Mesodermal cell (in vitro differentiated cells): ENCODE measurements at regions not wholly inside any gene's neighbourhood (a gene's known extent, or its start where the extent isn't known, plus 50 kb on each side); places are given as distances from the start of the nearest gene placed in this dataset.

ENCODE experiments used
- H3K27ac ChIP-seq: 2 replicates; pipeline ENCODE4 v1.7.0; 2013; ENCODE audit warnings: mild to moderate bottlenecking, low read depth, low read length, moderate library complexity; ENCODE audit not compliant: severe bottlenecking
- H3K36me3 ChIP-seq: 2 replicates; pipeline ENCODE4 v1.7.1; 2013; ENCODE audit warnings: mild to moderate bottlenecking, low read length, moderate library complexity; ENCODE audit not compliant: control insufficient read depth, insufficient read depth
- H3K4me1 ChIP-seq: one replicate; pipeline ENCODE4 v1.7.1; 2013; ENCODE audit warnings: mild to moderate bottlenecking, low read length; ENCODE audit not compliant: insufficient read depth, control insufficient read depth, poor library complexity, severe bottlenecking
- H3K4me3 ChIP-seq: 2 replicates; pipeline ENCODE4 v1.7.0; 2013; ENCODE audit warnings: low read length, control low read depth, mild to moderate bottlenecking; ENCODE audit not compliant: insufficient read depth, poor library complexity, severe bottlenecking; ENCODE audit errors: extremely low read depth
- H3K9me3 ChIP-seq: 2 replicates; pipeline ENCODE4 v1.7.1; 2013; ENCODE audit warnings: mild to moderate bottlenecking, low read length, moderate library complexity; ENCODE audit not compliant: control insufficient read depth
- WGBS, 2 experiments: methylation state at CpG; one replicate each; pipeline ENCODE4 v1.1.5; 2013; ENCODE audit warnings: missing lambda C conversion rate in 2 of 2; ENCODE audit not compliant: insufficient coverage in 2 of 2; 5-methylcytosine and 5-hydroxymethylcytosine counted together

GRCh38 chr12:126349383-126349782 lies 1284.1 kb downstream of the AACS start:
- no peak overlapping the region for H3K4me3 ChIP-seq
- H3K4me1 ChIP-seq = no peaks in the 10 kb centered on the region
- H3K36me3 ChIP-seq = no peaks in the 10 kb centered on the region
- H3K27ac ChIP-seq = no peak overlapping the region
- no peaks in the 10 kb centered on the region for H3K9me3 ChIP-seq
- 92 to 94% methylated on average over 2 to 4 of the region's 5 CpGs for WGBS, 2 experiments

- H3K36me3 ChIP-seq = no peaks in the 10 kb centered on the region
- H3K27ac ChIP-seq = no peak overlapping the region
- WGBS, 2 experiments = 40 to 83% methylated on average over 1 of the region's 1 CpG
- H3K4me1 ChIP-seq = no peaks in the 10 kb centered on the region
- no peaks in the 10 kb centered on the region for H3K9me3 ChIP-seq
- H3K4me3 ChIP-seq = no peak overlapping the region
Observed at GRCh38 chr12:126353604-126354003, 1288.4 kb downstream of the AACS start.

GRCh38 chr12:126354633-126355032 lies 1289.4 kb downstream of the AACS start:
- WGBS, 2 experiments = 80% methylated on average over 1 of the region's 4 CpGs; no CpG with 5 or more reads in 1 of the 2 experiments
- no peaks in the 10 kb centered on the region for H3K9me3 ChIP-seq
- no peak overlapping the region for H3K4me3 ChIP-seq
- no peaks in the 10 kb centered on the region for H3K4me1 ChIP-seq
- H3K27ac ChIP-seq = no peak overlapping the region
- no peaks in the 10 kb centered on the region for H3K36me3 ChIP-seq

- H3K4me3 ChIP-seq = no peak overlapping the region
- no peaks in the 10 kb centered on the region for H3K4me1 ChIP-seq
- no peaks in the 10 kb centered on the region for H3K9me3 ChIP-seq
- H3K27ac ChIP-seq = no peak overlapping the region
- WGBS, 2 experiments = 92 to 96% methylated on average over 2 of the region's 2 CpGs
- H3K36me3 ChIP-seq = no peaks in the 10 kb centered on the region
Observed at GRCh38 chr12:126355346-126355745, 1290.1 kb downstream of the AACS start.

- H3K36me3 ChIP-seq = no peaks in the 10 kb centered on the region
- H3K9me3 ChIP-seq = no peaks in the 10 kb centered on the region
- no peak overlapping the region for H3K4me3 ChIP-seq
- no peak overlapping the region for H3K27ac ChIP-seq
- WGBS, 2 experiments = 90 to 94% methylated on average over 2 to 3 of the region's 5 CpGs
- H3K4me1 ChIP-seq = no peaks in the 10 kb centered on the region
Observed at GRCh38 chr12:126358806-126359205, 1293.6 kb downstream of the AACS start.

- no peak overlapping the region for H3K27ac ChIP-seq
- H3K4me1 ChIP-seq = no peaks in the 10 kb centered on the region
- H3K4me3 ChIP-seq = no peak overlapping the region
- no peaks in the 10 kb centered on the region for H3K9me3 ChIP-seq
- no peaks in the 10 kb centered on the region for H3K36me3 ChIP-seq
- WGBS, 2 experiments = 80 to 93% methylated on average over 1 to 3 of the region's 3 CpGs
Observed at GRCh38 chr12:126359216-126359615, 1294.0 kb downstream of the AACS start.

GRCh38 chr12:126361804-126362203 lies 1296.6 kb downstream of the AACS start:
- H3K36me3 ChIP-seq = no peaks in the 10 kb centered on the region
- no peaks in the 10 kb centered on the region for H3K4me1 ChIP-seq
- no peak overlapping the region for H3K4me3 ChIP-seq
- 81 to 96% methylated on average over 3 of the region's 3 CpGs for WGBS, 2 experiments
- no peaks in the 10 kb centered on the region for H3K9me3 ChIP-seq
- H3K27ac ChIP-seq = no peak overlapping the region

- Histone ChIP-seq H3K27ac (no peak overlapping the region), H3K4me3 (no peak overlapping the region), H3K36me3 (no peaks in the 10 kb centered on the region), H3K4me1 (no peaks in the 10 kb centered on the region), H3K9me3 (no peaks in the 10 kb centered on the region)
- 80 to 81% methylated on average over 1 to 4 of the region's 5 CpGs for WGBS, 2 experiments
Observed at GRCh38 chr12:126362493-126362892, 1297.3 kb downstream of the AACS start.

GRCh38 chr12:126362964-126363363 lies 1297.7 kb downstream of the AACS start:
- Histone ChIP-seq H3K27ac (no peak overlapping the region), H3K4me1 (no peaks in the 10 kb centered on the region), H3K4me3 (no peak overlapping the region), H3K9me3 (no peaks in the 10 kb centered on the region), H3K36me3 (no peaks in the 10 kb centered on the region)
- WGBS, 2 experiments = 82 to 85% methylated on average over 4 to 5 of the region's 9 CpGs

- Histone ChIP-seq H3K36me3 (no peaks in the 10 kb centered on the region), H3K4me3 (no peak overlapping the region), H3K4me1 (peaks cover 10% of the 10 kb centered on the region), H3K27ac (no peak overlapping the region), H3K9me3 (no peaks in the 10 kb centered on the region)
- WGBS, 2 experiments = 80% methylated on average over 2 of the region's 3 CpGs; no CpG with 5 or more reads in 1 of the 2 experiments
Observed at GRCh38 chr12:126369487-126370463, 1304.5 kb downstream of the AACS start.

GRCh38 chr12:126383506-126383905 lies 1318.3 kb downstream of the AACS start:
- Histone ChIP-seq H3K27ac (no peak overlapping the region), H3K9me3 (no peaks in the 10 kb centered on the region), H3K4me1 (no peaks in the 10 kb centered on the region), H3K36me3 (no peaks in the 10 kb centered on the region), H3K4me3 (no peak overlapping the region)
- WGBS, 2 experiments = 100% methylated on average over 1 of the region's 3 CpGs
